K562 (cell line): ENCODE measurements at regions not wholly inside any gene's neighbourhood (a gene's known extent, or its start where the extent isn't known, plus 50 kb on each side); places are given as distances from the start of the nearest gene placed in this dataset.

ENCODE experiments used
- ATAC-seq: fragments of 200-7000 bp; cut with Tn5 transposase; 3 replicates; pipeline ENCODE4 v1.9.1; 2020; ENCODE audit warnings: moderate library complexity
- BruUV-seq: library from RNA; stranded (reverse); fragments of 400-500 nt; replicated peaks from 2 replicates; lab custom pipeline; 2021; lab: Mats Ljungman, UMichigan
- CTCF ChIA-PET: fragments of 300-600 bp; formaldehyde crosslinking; extraction: SDS; loops from one replicate; lab custom pipeline; 2021; ENCODE audit warnings: low intra/inter-chr PET ratio; lab: Yijun Ruan, JAX
- POLR2A ChIA-PET: fragments of 300-600, 350-650 bp; sonication (Branson Sonifier 250); formaldehyde crosslinking; extraction: SDS; loops from one replicate; lab custom pipeline; 2021; ENCODE audit warnings: antibody characterized with exemption, inconsistent platforms; lab: Yijun Ruan, JAX
- DNase-seq, 4 experiments: peaks; one replicate each; pipeline versions ENCODE4 v3.0.0 to v3.0.0-alpha.2; 2011 to 2018; ENCODE audit warnings: low spot score in 3 of 4, mixed read lengths in 3 of 4; ENCODE audit errors: extremely low read depth in 1 of 4
- FAIRE-seq: peaks from 2 replicates; lab custom pipeline; 2011; peaks lifted over from hg19 to GRCh38; lab: Jason Lieb, UNC
- H2AFZ ChIP-seq: 2 replicates; pipeline ENCODE4 v1.6.0; 2011; ENCODE audit warnings: low read depth, low read length, control low read depth, inconsistent platforms
- H3K27ac ChIP-seq: fragments of 200-600 bp; 3 replicates; pipeline ENCODE4 v1.8.0; 2011; ENCODE audit warnings: low read depth, mild to moderate bottlenecking, control low read depth, inconsistent platforms, low read length, moderate library complexity, mixed read lengths; ENCODE audit errors: extremely low read depth
- H3K27me3 ChIP-seq, 2 experiments: fragments of 300-600 bp in 1 of 2; 2 replicates in 1 of 2; 3 replicates in 1 of 2; pipeline versions ENCODE4 v1.6.0 to v1.8.0; 2011; ENCODE audit warnings: inconsistent platforms in 2 of 2, low read length in 2 of 2, mild to moderate bottlenecking in 1 of 2, mixed read lengths in 1 of 2, moderate library complexity in 1 of 2; ENCODE audit not compliant: control insufficient read depth in 2 of 2, insufficient read depth in 2 of 2
- H3K36me3 ChIP-seq: fragments of 300-600 bp; 3 replicates; pipeline ENCODE4 v1.8.0; 2011; ENCODE audit warnings: mild to moderate bottlenecking, low read length, inconsistent platforms; ENCODE audit not compliant: control insufficient read depth, insufficient read depth
- H3K4me1 ChIP-seq, 2 experiments: fragments of 200-600 bp in 1 of 2; replicated peaks in 1 of 2; 2 replicates in 1 of 2; 3 replicates in 1 of 2; pipeline versions ENCODE4 v1.5.1 to v1.8.0; 2011; ENCODE audit warnings: inconsistent platforms in 2 of 2, low read length in 2 of 2, mild to moderate bottlenecking in 1 of 2, mixed read lengths in 1 of 2, moderate library complexity in 1 of 2; ENCODE audit not compliant: control insufficient read depth in 2 of 2, insufficient read depth in 2 of 2
- H3K4me2 ChIP-seq: 2 replicates; pipeline ENCODE4 v1.6.1; 2011; ENCODE audit warnings: low read length, control low read depth, inconsistent platforms, mixed read lengths; ENCODE audit not compliant: insufficient read depth
- H3K4me3 ChIP-seq: fragments of 200-600 bp; sonication (generic), shearing (Covaris generic); 2 replicates; pipeline ENCODE4 v1.5.1; 2016; ENCODE audit warnings: control low read depth, inconsistent platforms
- H3K79me2 ChIP-seq: fragments of 200-600 bp; 3 replicates; pipeline ENCODE4 v1.8.0; 2011; ENCODE audit warnings: low read length, inconsistent platforms; ENCODE audit not compliant: control insufficient read depth, insufficient read depth
- H3K9ac ChIP-seq, 2 experiments: 2 replicates each; pipeline versions ENCODE4 v1.6.0 to v1.6.1; 2011; ENCODE audit warnings: low read depth in 2 of 2, low read length in 2 of 2, control low read depth in 1 of 2, inconsistent platforms in 1 of 2, mild to moderate bottlenecking in 1 of 2, mixed read lengths in 1 of 2; ENCODE audit not compliant: insufficient read depth in 1 of 2
- H3K9me1 ChIP-seq: one replicate; pipeline ENCODE4 v1.6.0; 2011; ENCODE audit warnings: inconsistent platforms, mild to moderate bottlenecking, low read length, moderate library complexity; ENCODE audit not compliant: control insufficient read depth, insufficient read depth
- H3K9me3 ChIP-seq: replicated peaks from 2 replicates; pipeline ENCODE4 v1.5.1; 2011; ENCODE audit warnings: low read depth, low read length, inconsistent platforms; ENCODE audit not compliant: control insufficient read depth, insufficient read depth
- H4K20me1 ChIP-seq: replicated peaks from 2 replicates; pipeline ENCODE4 v1.6.1; 2011; ENCODE audit warnings: low read length, inconsistent platforms, mixed read lengths; ENCODE audit not compliant: control insufficient read depth, insufficient read depth
- EZH2 ChIP-seq: IDR thresholded peaks from 2 replicates; pipeline ENCODE4 v1.6.1; 2012; ENCODE audit warnings: low read depth, mild to moderate bottlenecking, inconsistent platforms, low read length, borderline replicate concordance
- FOXM1 ChIP-seq, 2 experiments: fragments of 450-650 bp in 1 of 2; sonication (generic) in 1 of 2; formaldehyde crosslinking in 1 of 2; IDR thresholded peaks; 2 replicates each; pipeline versions ENCODE4 v1.6.1 to v1.9.0; 2017 to 2022; ENCODE audit warnings: low read depth in 2 of 2, mild to moderate bottlenecking in 2 of 2, missing genetic modification reagents in 1 of 2, moderate library complexity in 1 of 2
- GABPB1 ChIP-seq: sonication (generic); formaldehyde crosslinking; IDR thresholded peaks from 2 replicates; pipeline ENCODE4 v1.8.0; 2022; ENCODE audit warnings: mild to moderate bottlenecking, missing genetic modification reagents
- RBFOX2 ChIP-seq: fragments of 200-400 bp; formaldehyde crosslinking; IDR thresholded peaks from 2 replicates; pipeline ENCODE4 v1.6.1; 2017; ENCODE audit warnings: low read depth, mild to moderate bottlenecking, low read length, moderate library complexity
- TEAD4 ChIP-seq, 2 experiments: sonication (generic) in 1 of 2; formaldehyde crosslinking in 1 of 2; IDR thresholded peaks; 2 replicates each; pipeline versions ENCODE4 v1.6.1 to v1.8.0; 2012 to 2022; ENCODE audit warnings: borderline replicate concordance in 1 of 2, inconsistent platforms in 1 of 2, low read length in 1 of 2, mild to moderate bottlenecking in 1 of 2, missing genetic modification reagents in 1 of 2
- ZC3H11A ChIP-seq: IDR thresholded peaks from 2 replicates; pipeline ENCODE4 v1.6.1; 2012; ENCODE audit warnings: low read depth, low read length, improper control_type of control experiment
- ZNF717 ChIP-seq: fragments of 250-450 bp; sonication (Bioruptor Pico); IDR thresholded peaks from 2 replicates; pipeline ENCODE4 v1.5.0; 2021
- ZNF76 ChIP-seq: fragments of 250-450 bp; sonication (Bioruptor Pico); IDR thresholded peaks from 2 replicates; pipeline ENCODE4 v1.4.0; 2020; ENCODE audit warnings: mild to moderate bottlenecking, moderate library complexity, borderline replicate concordance
- WGBS: fragments of 100-300 bp; shearing (Covaris generic); methylation state at CpG from one replicate; pipeline ENCODE4 v1.1.6; 2016; ENCODE audit warnings: low coverage, mixed read lengths; ENCODE audit not compliant: insufficient coverage; ENCODE audit errors: missing lambda C conversion rate; 5-methylcytosine and 5-hydroxymethylcytosine counted together
- in situ Hi-C: fragments of 300-500 bp; cut with MboI; formaldehyde crosslinking; loops from 4 replicates; pipeline ENCODE4 v1.15.0; 2018; ENCODE audit warnings: inconsistent platforms, mixed read lengths
- intact Hi-C: fragments of 100-400 bp; cut with micrococcal nuclease; formaldehyde crosslinking; loops from 2 replicates; pipeline ENCODE4 v1.14.2; 2022
- TF ChIP-seq, protein P1 (sequence below), 2 experiments: fragments of 450-650 bp in 1 of 2; sonication (generic) in 1 of 2; formaldehyde crosslinking; conservative IDR thresholded peaks; 2 replicates each; pipeline versions ENCODE4 v1.4.0 to v1.8.1; 2020 to 2022; ENCODE audit warnings: mild to moderate bottlenecking in 1 of 2, missing genetic modification reagents in 1 of 2
- TF ChIP-seq, protein P2 (sequence below): fragments of 450-650 bp; IDR thresholded peaks from 2 replicates; pipeline ENCODE4 v1.6.1; 2016; ENCODE audit warnings: low read depth

DNA sequence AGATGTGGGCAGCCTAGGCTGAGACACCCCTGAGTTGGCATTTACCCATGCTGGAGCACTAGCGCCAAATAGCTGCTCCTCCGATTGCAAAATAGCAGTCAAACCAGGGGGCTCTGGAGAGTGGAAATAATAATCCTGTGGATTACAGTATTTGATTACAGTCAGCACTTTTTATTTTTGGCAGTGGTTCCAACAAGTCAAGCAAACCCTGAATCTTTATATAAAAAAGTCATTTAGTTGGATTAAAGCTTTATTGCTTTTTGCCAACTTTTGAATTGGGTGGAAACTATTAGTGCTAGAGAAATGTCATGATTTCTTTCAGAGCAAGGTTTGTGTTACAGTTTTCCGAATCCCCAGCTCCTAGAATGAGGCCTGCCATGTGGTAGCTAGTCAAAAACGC, 99.3 kb upstream of the FAM20A start:
- intact Hi-C loops: no loop called here
- Histone ChIP-seq H3K4me2 (no peak overlapping the region), H3K9me1 (no peaks in the 10 kb centered on the region), H3K27ac (no peak overlapping the region), H3K4me3 (no peak overlapping the region), H3K27me3 (peaks cover 0 to 2% of the 10 kb centered on the region in 2 experiments; a peak in 1 of 5 replicates), H3K79me2 (no peaks in the 10 kb centered on the region), H3K9ac (no peak overlapping the region), H4K20me1 (no peaks in the 10 kb centered on the region), H3K9me3 (no peaks in the 10 kb centered on the region), H3K36me3 (no peaks in the 10 kb centered on the region), H3K4me1 (no peaks in the 10 kb centered on the region), H2AFZ (no peak overlapping the region)
- DNase-seq (no peak), ATAC-seq (no peak), FAIRE-seq (no peak)
- WGBS: 15% methylated on average over 4 of the region's 4 CpGs
- in situ Hi-C loops: no loop called here
- ChIA-PET CTCF (no interaction called here), POLR2A (interaction anchor here (0.6 to 0.7 kb wide), 2 partner anchors 527 to 588 kb away, joined by 3 to 4 read pairs; no protein-coding TSS in a partner anchor)
- no TSS peak for BruUV-seq
- TF ChIP-seq ZC3H11A (no peak), ZNF76 (CRISPR knock-in tag) (no peak), EZH2 (no peak), RBFOX2 (no peak), ZNF717 (CRISPR knock-in tag) (no peak), FOXM1 (IDR thresholded peaks at IDR 0.05; ENCODE audit: low read depth) (no peak), FOXM1 (CRISPR knock-in tag; IDR thresholded peaks at IDR 0.05; ENCODE audit: low read depth) (no peak), GABPB1 (CRISPR knock-in tag) (no peak), TEAD4 (IDR thresholded peaks at IDR 0.05; ENCODE audit: low read length) (no peak), TEAD4 (CRISPR knock-in tag; IDR thresholded peaks at IDR 0.05; ENCODE audit: borderline replicate concordance) (no peak)
- TF ChIP-seq, protein P1, sequence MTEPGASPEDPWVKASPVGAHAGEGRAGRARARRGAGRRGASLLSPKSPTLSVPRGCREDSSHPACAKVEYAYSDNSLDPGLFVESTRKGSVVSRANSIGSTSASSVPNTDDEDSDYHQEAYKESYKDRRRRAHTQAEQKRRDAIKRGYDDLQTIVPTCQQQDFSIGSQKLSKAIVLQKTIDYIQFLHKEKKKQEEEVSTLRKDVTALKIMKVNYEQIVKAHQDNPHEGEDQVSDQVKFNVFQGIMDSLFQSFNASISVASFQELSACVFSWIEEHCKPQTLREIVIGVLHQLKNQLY (CRISPR knock-in tag; conservative IDR thresholded peaks at IDR 0.05): no peak
- TF ChIP-seq, protein P2, sequence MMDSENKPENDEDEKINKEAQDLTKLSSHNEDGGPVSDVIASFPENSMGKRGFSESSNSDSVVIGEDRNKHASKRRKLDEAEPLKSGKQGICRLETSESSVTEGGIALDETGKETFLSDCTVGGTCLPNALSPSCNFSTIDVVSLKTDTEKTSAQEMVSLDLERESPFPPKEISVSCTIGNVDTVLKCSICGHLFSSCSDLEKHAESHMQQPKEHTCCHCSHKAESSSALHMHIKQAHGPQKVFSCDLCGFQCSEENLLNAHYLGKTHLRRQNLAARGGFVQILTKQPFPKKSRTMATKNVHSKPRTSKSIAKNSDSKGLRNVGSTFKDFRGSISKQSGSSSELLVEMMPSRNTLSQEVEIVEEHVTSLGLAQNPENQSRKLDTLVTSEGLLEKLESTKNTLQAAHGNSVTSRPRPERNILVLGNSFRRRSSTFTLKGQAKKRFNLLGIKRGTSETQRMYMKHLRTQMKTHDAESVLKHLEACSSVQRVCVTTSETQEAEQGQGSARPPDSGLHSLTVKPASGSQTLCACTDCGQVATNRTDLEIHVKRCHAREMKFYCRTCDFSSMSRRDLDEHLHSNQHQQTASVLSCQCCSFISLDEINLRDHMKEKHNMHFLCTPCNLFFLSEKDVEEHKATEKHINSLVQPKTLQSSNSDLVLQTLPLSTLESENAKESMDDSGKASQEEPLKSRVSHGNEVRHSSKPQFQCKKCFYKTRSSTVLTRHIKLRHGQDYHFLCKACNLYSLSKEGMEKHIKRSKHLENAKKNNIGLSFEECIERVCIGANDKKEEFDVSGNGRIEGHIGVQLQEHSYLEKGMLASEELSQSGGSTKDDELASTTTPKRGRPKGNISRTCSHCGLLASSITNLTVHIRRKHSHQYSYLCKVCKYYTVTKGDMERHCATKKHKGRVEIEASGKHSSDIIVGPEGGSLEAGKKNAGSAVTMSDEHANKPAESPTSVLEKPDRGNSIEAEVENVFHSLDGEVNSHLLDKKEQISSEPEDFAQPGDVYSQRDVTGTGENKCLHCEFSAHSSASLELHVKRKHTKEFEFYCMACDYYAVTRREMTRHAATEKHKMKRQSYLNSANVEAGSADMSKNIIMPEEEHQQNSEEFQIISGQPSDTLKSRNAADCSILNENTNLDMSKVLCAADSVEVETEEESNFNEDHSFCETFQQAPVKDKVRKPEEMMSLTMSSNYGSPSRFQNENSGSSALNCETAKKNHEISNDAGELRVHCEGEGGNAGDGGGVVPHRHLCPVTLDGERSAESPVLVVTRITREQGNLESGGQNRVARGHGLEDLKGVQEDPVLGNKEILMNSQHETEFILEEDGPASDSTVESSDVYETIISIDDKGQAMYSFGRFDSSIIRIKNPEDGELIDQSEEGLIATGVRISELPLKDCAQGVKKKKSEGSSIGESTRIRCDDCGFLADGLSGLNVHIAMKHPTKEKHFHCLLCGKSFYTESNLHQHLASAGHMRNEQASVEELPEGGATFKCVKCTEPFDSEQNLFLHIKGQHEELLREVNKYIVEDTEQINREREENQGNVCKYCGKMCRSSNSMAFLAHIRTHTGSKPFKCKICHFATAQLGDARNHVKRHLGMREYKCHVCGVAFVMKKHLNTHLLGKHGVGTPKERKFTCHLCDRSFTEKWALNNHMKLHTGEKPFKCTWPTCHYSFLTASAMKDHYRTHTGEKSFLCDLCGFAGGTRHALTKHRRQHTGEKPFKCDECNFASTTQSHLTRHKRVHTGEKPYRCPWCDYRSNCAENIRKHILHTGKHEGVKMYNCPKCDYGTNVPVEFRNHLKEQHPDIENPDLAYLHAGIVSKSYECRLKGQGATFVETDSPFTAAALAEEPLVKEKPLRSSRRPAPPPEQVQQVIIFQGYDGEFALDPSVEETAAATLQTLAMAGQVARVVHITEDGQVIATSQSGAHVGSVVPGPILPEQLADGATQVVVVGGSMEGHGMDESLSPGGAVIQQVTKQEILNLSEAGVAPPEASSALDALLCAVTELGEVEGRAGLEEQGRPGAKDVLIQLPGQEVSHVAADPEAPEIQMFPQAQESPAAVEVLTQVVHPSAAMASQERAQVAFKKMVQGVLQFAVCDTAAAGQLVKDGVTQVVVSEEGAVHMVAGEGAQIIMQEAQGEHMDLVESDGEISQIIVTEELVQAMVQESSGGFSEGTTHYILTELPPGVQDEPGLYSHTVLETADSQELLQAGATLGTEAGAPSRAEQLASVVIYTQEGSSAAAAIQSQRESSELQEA: no peak
